B cell (primary cell): ENCODE measurements at regions not wholly inside any gene's neighbourhood (a gene's known extent, or its start where the extent isn't known, plus 50 kb on each side); places are given as distances from the start of the nearest gene placed in this dataset.

Experiments
- ATAC-seq: fragments of 200-7000 bp; cut with Tn5 transposase; one replicate; pipeline ENCODE4 v1.10.0; 2021; ENCODE audit warnings: low read depth, mild to moderate bottlenecking, moderate number of reproducible peaks, moderate library complexity
- CTCF ChIA-PET: fragments of 350-600 bp; sonication (Branson Sonifier 250); formaldehyde crosslinking; loops from one replicate; lab custom pipeline; 2021; ENCODE audit warnings: antibody characterized with exemption, inconsistent platforms; lab: Charles Lee
- POLR2A ChIA-PET: fragments of 350-600 bp; sonication (Branson Sonifier 250); formaldehyde crosslinking; loops from one replicate; lab custom pipeline; 2021; ENCODE audit warnings: antibody characterized with exemption; lab: Charles Lee
- DNase-seq: peaks from one replicate; pipeline ENCODE4 v3.0.0; 2013
- H2AFZ ChIP-seq: 2 replicates; pipeline ENCODE4 v1.6.1; 2012; ENCODE audit warnings: mild to moderate bottlenecking, low read depth, low read length; ENCODE audit not compliant: insufficient read depth, poor library complexity, severe bottlenecking
- H3K27ac ChIP-seq, 2 donors: 1 replicate in 1 of 2; 2 replicates in 1 of 2; pipeline ENCODE4 v1.5.1; 2012 to 2013; ENCODE audit warnings: low read length in 2 of 2, mild to moderate bottlenecking in 2 of 2, moderate library complexity in 1 of 2
- H3K27me3 ChIP-seq, 4 experiments: fragments of 200-600 bp in 1 of 4; sonication (generic) in 1 of 4; replicated peaks in 1 of 4; 1 replicate in 2 of 4; 2 replicates in 2 of 4; pipeline versions ENCODE4 v1.6.1 to v1.7.0; 2013 to 2016; ENCODE audit warnings: low read length in 3 of 4, mild to moderate bottlenecking in 2 of 4, mixed read lengths in 1 of 4, moderate library complexity in 1 of 4; ENCODE audit not compliant: insufficient read depth in 4 of 4, control insufficient read depth in 3 of 4; ENCODE audit errors: control extremely low read depth in 1 of 4
- H3K36me3 ChIP-seq, 2 experiments: replicated peaks in 1 of 2; 1 replicate in 1 of 2; 2 replicates in 1 of 2; pipeline versions ENCODE4 v1.6.1 to v1.7.1; 2013; ENCODE audit warnings: low read length in 1 of 2; ENCODE audit not compliant: insufficient read depth in 2 of 2, control insufficient read depth in 1 of 2; ENCODE audit errors: control extremely low read depth in 1 of 2, extremely low read depth in 1 of 2
- H3K4me1 ChIP-seq, 2 donors: fragments of 200-600 bp in 1 of 2; sonication (generic) in 1 of 2; 1 replicate in 1 of 2; 2 replicates in 1 of 2; pipeline versions ENCODE4 v1.5.1 to v1.6.1; 2013 to 2017; ENCODE audit warnings: low read length in 2 of 2; ENCODE audit not compliant: control insufficient read depth in 2 of 2, insufficient read depth in 2 of 2
- H3K4me2 ChIP-seq: replicated peaks from 2 replicates; pipeline ENCODE3; 2012; ENCODE audit warnings: mild to moderate bottlenecking, low read depth, low read length; ENCODE audit not compliant: poor library complexity, severe bottlenecking
- H3K4me3 ChIP-seq, 5 experiments: fragments of 200-600 bp in 1 of 5; sonication (generic) in 1 of 5; 1 replicate in 3 of 5; 2 replicates in 2 of 5; pipeline versions ENCODE4 v1.5.1 to v1.7.0; 2011 to 2016; ENCODE audit warnings: low read length in 4 of 5, mild to moderate bottlenecking in 4 of 5, low read depth in 2 of 5, control low read depth in 1 of 5, moderate library complexity in 1 of 5; ENCODE audit not compliant: insufficient read depth in 1 of 5; ENCODE audit errors: control extremely low read depth in 1 of 5, extremely low read depth in 1 of 5
- H3K79me2 ChIP-seq: fragments of 200-600 bp; sonication (generic); one replicate; pipeline ENCODE4 v1.6.0; 2016; ENCODE audit warnings: low read length; ENCODE audit not compliant: control insufficient read depth, insufficient read depth
- H3K9ac ChIP-seq: fragments of 200-600 bp; sonication (generic); 2 replicates; pipeline ENCODE4 v1.6.1; 2017; ENCODE audit warnings: mild to moderate bottlenecking, low read length, moderate library complexity
- H3K9me3 ChIP-seq, 3 donors: one replicate each; pipeline versions ENCODE4 v1.6.1 to v1.7.1; 2013; ENCODE audit warnings: low read length in 2 of 3; ENCODE audit not compliant: control insufficient read depth in 2 of 3, insufficient read depth in 1 of 3; ENCODE audit errors: control extremely low read depth in 1 of 3
- H4K20me1 ChIP-seq: 2 replicates; pipeline ENCODE4 v1.6.0; 2012; ENCODE audit warnings: mild to moderate bottlenecking, low read length; ENCODE audit not compliant: insufficient read depth, control insufficient read depth, poor library complexity, severe bottlenecking
- H3K27ac Mint-ChIP-seq: one replicate; pipeline ENCODE4 v1.8.0; 2021; ENCODE audit warnings: mixed read lengths
- H3K27me3 Mint-ChIP-seq: one replicate; pipeline ENCODE4 v1.8.0; 2021; ENCODE audit warnings: mixed read lengths
- H3K4me1 Mint-ChIP-seq: one replicate; pipeline ENCODE4 v1.8.0; 2021; ENCODE audit warnings: mixed read lengths
- H3K4me3 Mint-ChIP-seq: one replicate; pipeline ENCODE4 v1.8.0; 2021; ENCODE audit warnings: mixed read lengths
- H3K9me3 Mint-ChIP-seq: one replicate; pipeline ENCODE4 v1.8.0; 2022; ENCODE audit warnings: mixed read lengths; ENCODE audit not compliant: insufficient read depth
- EZH2 ChIP-seq: IDR thresholded peaks from 2 replicates; pipeline ENCODE4 v1.6.1; 2012; ENCODE audit warnings: borderline replicate concordance, low read depth, mild to moderate bottlenecking, moderate library complexity, low read length; ENCODE audit not compliant: insufficient read depth, poor library complexity, severe bottlenecking
- WGBS: methylation state at CpG from one replicate; pipeline ENCODE4 v1.1.5; 2013; ENCODE audit warnings: missing lambda C conversion rate; ENCODE audit not compliant: insufficient coverage; 5-methylcytosine and 5-hydroxymethylcytosine counted together
- intact Hi-C: fragments of 100-400 bp; cut with micrococcal nuclease; formaldehyde crosslinking; loops from one replicate; pipeline ENCODE4 v1.10.0; 2022
- TF ChIP-seq, protein P1 (sequence below): fragments of 200-600 bp; IDR thresholded peaks from one replicate; pipeline ENCODE4 v1.8.0; 2022; ENCODE audit warnings: antibody characterized with exemption, mild to moderate bottlenecking

DNA sequence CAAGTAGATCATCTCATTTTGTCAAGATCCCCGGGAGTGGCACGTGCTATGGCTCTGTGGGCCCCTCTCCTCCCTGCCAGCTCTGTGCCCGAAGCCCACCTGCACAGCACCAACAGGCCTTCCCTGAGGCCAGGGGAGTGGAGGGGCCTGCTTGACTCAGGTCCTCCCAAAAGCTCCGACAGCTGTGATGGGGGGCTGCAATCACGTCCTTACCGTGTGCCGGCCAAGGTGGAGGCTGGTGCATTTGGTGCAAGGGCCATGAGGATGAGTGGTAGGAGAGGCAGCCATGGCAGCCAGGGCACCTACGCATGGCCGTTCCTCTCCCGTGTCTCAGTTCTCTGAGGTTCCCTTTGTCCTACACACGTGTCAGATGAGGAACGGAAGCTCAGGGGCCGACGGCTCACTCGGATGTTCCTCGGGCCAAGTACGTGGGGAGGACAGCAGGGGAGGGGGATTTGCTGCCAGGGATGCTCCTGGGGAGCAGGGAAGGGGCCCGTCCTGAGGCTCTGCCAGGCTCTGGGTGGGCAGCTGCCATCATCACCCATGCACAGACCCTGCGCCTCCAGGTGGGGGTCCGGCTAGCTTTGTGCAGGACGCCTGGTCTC is 95.8 kb downstream of the HMX1 start:
- CTCF ChIA-PET = no interaction called here
- Histone ChIP-seq H3K4me1 (no peaks in the 10 kb centered on the region), H3K36me3 (no peaks in the 10 kb centered on the region), H3K27me3 (no peaks in the 10 kb centered on the region), H3K27ac (no peak overlapping the region), H3K9me3 (peaks cover 0 to 17% (median 0%) of the 10 kb centered on the region in 3 donors), H3K4me2 (no peak overlapping the region), H2AFZ (no peak overlapping the region), H3K4me3 (no peak overlapping the region), H4K20me1 (no peaks in the 10 kb centered on the region), H3K79me2 (no peaks in the 10 kb centered on the region), H3K9ac (no peak overlapping the region)
- H3K27me3 Mint-ChIP-seq = no peaks in the 10 kb centered on the region
- H3K4me1 Mint-ChIP-seq = no peaks in the 10 kb centered on the region
- DNase-seq (no peak), ATAC-seq (no peak)
- TF ChIP-seq, protein P1, sequence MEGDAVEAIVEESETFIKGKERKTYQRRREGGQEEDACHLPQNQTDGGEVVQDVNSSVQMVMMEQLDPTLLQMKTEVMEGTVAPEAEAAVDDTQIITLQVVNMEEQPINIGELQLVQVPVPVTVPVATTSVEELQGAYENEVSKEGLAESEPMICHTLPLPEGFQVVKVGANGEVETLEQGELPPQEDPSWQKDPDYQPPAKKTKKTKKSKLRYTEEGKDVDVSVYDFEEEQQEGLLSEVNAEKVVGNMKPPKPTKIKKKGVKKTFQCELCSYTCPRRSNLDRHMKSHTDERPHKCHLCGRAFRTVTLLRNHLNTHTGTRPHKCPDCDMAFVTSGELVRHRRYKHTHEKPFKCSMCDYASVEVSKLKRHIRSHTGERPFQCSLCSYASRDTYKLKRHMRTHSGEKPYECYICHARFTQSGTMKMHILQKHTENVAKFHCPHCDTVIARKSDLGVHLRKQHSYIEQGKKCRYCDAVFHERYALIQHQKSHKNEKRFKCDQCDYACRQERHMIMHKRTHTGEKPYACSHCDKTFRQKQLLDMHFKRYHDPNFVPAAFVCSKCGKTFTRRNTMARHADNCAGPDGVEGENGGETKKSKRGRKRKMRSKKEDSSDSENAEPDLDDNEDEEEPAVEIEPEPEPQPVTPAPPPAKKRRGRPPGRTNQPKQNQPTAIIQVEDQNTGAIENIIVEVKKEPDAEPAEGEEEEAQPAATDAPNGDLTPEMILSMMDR = no peak
- TF ChIP-seq EZH2 = no peak
- H3K27ac Mint-ChIP-seq = no peak overlapping the region
- no peaks in the 10 kb centered on the region for H3K9me3 Mint-ChIP-seq
- WGBS = 85% methylated on average over 18 of the region's 21 CpGs
- intact Hi-C loops = no loop called here
- no peak overlapping the region for H3K4me3 Mint-ChIP-seq
- POLR2A ChIA-PET = no interaction called here

DNA sequence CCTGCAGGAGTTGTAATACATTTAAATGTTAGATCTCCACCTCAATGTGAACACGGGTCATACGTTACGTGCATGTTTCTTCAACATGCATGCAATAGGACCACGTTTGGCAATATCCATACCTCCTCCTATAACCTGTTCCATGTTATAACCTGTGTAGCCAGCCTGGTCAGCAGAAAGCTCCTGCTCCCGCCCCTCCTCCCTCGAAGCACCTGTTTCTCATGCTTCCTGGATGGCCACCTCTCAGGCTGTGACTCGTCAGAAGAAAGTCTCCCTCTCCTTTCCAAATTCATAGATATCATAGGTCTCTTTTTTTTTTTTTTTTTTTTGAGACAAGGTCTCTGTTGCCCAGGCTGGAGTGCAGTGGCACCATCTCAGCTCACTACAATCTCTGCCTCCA is 96.5 kb downstream of the HMX1 start:
- POLR2A ChIA-PET = no interaction called here
- H2AFZ ChIP-seq = no peak overlapping the region
- Mint-ChIP-seq H3K27me3 (no peaks in the 10 kb centered on the region), H3K4me1 (no peaks in the 10 kb centered on the region), H3K27ac (no peak overlapping the region), H3K4me3 (no peak overlapping the region), H3K9me3 (no peaks in the 10 kb centered on the region)
- no peak for DNase-seq
- CTCF ChIA-PET = no interaction called here
- H3K9ac ChIP-seq = no peak overlapping the region
- H4K20me1 ChIP-seq = no peaks in the 10 kb centered on the region
- H3K36me3 ChIP-seq = no peaks in the 10 kb centered on the region
- no peak for ATAC-seq
- peaks cover 0 to 17% (median 0%) of the 10 kb centered on the region in 3 donors for H3K9me3 ChIP-seq
- H3K27me3 ChIP-seq = no peaks in the 10 kb centered on the region
- intact Hi-C loops = no loop called here
- WGBS = 91% methylated on average over 4 of the region's 7 CpGs
- H3K4me1 ChIP-seq = no peaks in the 10 kb centered on the region
- H3K4me2 ChIP-seq = no peak overlapping the region
- H3K4me3 ChIP-seq = no peak overlapping the region
- H3K27ac ChIP-seq = no peak overlapping the region
- no peaks in the 10 kb centered on the region for H3K79me2 ChIP-seq
- TF ChIP-seq, protein P1 = no peak
- TF ChIP-seq EZH2 = no peak
